ENCODE measurements at regions not wholly inside any gene's neighbourhood (a gene's known extent, or its start where the extent isn't known, plus 50 kb on each side); places are given as distances from the start of the nearest gene placed in this dataset.

DNA sequence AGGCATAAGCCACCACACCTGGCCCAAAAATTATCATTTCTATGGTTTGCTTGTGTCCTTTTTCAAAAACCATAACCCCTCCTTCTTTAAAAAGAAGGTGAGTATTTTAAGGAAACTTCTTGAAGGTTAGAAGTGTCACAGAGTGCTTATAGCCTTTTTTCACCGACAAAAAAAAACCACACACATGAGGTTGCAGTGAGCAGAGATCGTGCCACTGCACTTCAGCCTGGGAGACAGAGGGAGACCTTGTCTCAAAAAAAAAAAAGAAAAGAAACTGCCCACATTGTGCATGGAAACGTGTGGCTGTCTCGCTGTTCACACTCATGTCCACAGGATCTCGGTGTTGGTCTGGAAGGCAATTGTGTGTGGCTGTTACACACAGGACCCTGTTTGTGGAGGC, 157.4 kb upstream of the PFKP start:
- TF ChIP-seq CTCF (IDR thresholded peaks at IDR 0.05): no peak
- no peak for TF ChIP-seq POLR2AphosphoS5 (IDR thresholded peaks at IDR 0.05)
- TF ChIP-seq EP300 (IDR thresholded peaks at IDR 0.05): no peak
